ENCODE measurements at regions not wholly inside any gene's neighbourhood (a gene's known extent, or its start where the extent isn't known, plus 50 kb on each side); places are given as distances from the start of the nearest gene placed in this dataset.
A peak's percentile ranks its signal among the peaks of the same experiment; 100 is the strongest.

- H3K9ac ChIP-seq (ENCODE audit: low read length): no peak overlapping the region
- H2BK5ac ChIP-seq (ENCODE audit: low read depth, low read length, poor library complexity): peak overlapping the region; percentile 10
- H4K8ac ChIP-seq (ENCODE audit: low read depth, low read length): no peak overlapping the region
- peak overlapping the region; percentile 8 for H3K14ac ChIP-seq (ENCODE audit: low read length)
- no peak overlapping the region for H3K18ac ChIP-seq (ENCODE audit: low read length)
- no peak overlapping the region for H4K12ac ChIP-seq (ENCODE audit: low read depth, low read length)
- H4K91ac ChIP-seq (ENCODE audit: low read depth, low read length): peak overlapping the region; percentile 46
- H3K4me1 ChIP-seq (ENCODE audit: control insufficient read depth in 1 of 2, insufficient read depth in 2 of 2, low read length in 2 of 2): no peaks in the 10 kb centered on the region
- no peak overlapping the region for H3K4me2 ChIP-seq (ENCODE audit: low read length)
- no peaks in the 10 kb centered on the region for H3K27me3 ChIP-seq (ENCODE audit: insufficient read depth, low read length)
- peak overlapping the region; percentile 66 for H2AK5ac ChIP-seq (ENCODE audit: low read length)
- no peaks in the 10 kb centered on the region for H3K36me3 ChIP-seq (ENCODE audit: control insufficient read depth in 1 of 2, insufficient read depth in 2 of 2, low read length in 2 of 2)
- no peak overlapping the region for H3K4ac ChIP-seq (ENCODE audit: low read depth, low read length)
- no peak overlapping the region for H3K4me3 ChIP-seq (ENCODE audit: low read depth, low read length)
- peak overlapping the region; percentile 1 for H2BK12ac ChIP-seq (ENCODE audit: low read length)
- no peak overlapping the region for H3K27ac ChIP-seq (ENCODE audit: low read depth, low read length)
- no peak overlapping the region for H2AFZ ChIP-seq (ENCODE audit: insufficient read depth, low read length, poor library complexity)
- H3K79me1 ChIP-seq (ENCODE audit: low read length): peaks cover 5% of the 10 kb centered on the region
- no peaks in the 10 kb centered on the region for H3K9me3 ChIP-seq (ENCODE audit: insufficient read depth, low read depth, low read length)
- no CpG with 5 or more reads among the region's 10 CpGs for WGBS (ENCODE audit: extremely low coverage, insufficient coverage, insufficient read length)
- H3K23ac ChIP-seq (ENCODE audit: low read length): no peak overlapping the region
- no peaks in the 10 kb centered on the region for H3K79me2 ChIP-seq (ENCODE audit: control insufficient read depth, insufficient read depth, low read length, poor library complexity)
- no peak for DNase-seq
- peak overlapping the region; percentile 54 for H2BK120ac ChIP-seq (ENCODE audit: insufficient read depth, low read length, poor library complexity)
Observed at GRCh38 chr9:90098408-90098807, 493.6 kb downstream of the GADD45G start.

- no peak overlapping the region for H3K4me3 ChIP-seq (ENCODE audit: low read depth, low read length)
- no peak overlapping the region for H3K14ac ChIP-seq (ENCODE audit: low read length)
- H2BK5ac ChIP-seq (ENCODE audit: low read depth, low read length, poor library complexity): no peak overlapping the region
- H2AK5ac ChIP-seq (ENCODE audit: low read length): no peak overlapping the region
- no peak overlapping the region for H3K9ac ChIP-seq (ENCODE audit: low read length)
- H4K12ac ChIP-seq (ENCODE audit: low read depth, low read length): no peak overlapping the region
- H3K27ac ChIP-seq (ENCODE audit: low read depth, low read length): no peak overlapping the region
- no peaks in the 10 kb centered on the region for H3K4me1 ChIP-seq (ENCODE audit: control insufficient read depth in 1 of 2, insufficient read depth in 2 of 2, low read length in 2 of 2)
- WGBS (ENCODE audit: extremely low coverage, insufficient coverage, insufficient read length): 100% methylated on average over 2 of the region's 9 CpGs
- H4K8ac ChIP-seq (ENCODE audit: low read depth, low read length): no peak overlapping the region
- H3K79me1 ChIP-seq (ENCODE audit: low read length): peaks cover 5% of the 10 kb centered on the region
- H3K79me2 ChIP-seq (ENCODE audit: control insufficient read depth, insufficient read depth, low read length, poor library complexity): no peaks in the 10 kb centered on the region
- H3K4ac ChIP-seq (ENCODE audit: low read depth, low read length): no peak overlapping the region
- H3K4me2 ChIP-seq (ENCODE audit: low read length): no peak overlapping the region
- H3K27me3 ChIP-seq (ENCODE audit: insufficient read depth, low read length): no peaks in the 10 kb centered on the region
- H3K36me3 ChIP-seq (ENCODE audit: control insufficient read depth in 1 of 2, insufficient read depth in 2 of 2, low read length in 2 of 2): no peaks in the 10 kb centered on the region
- no peak overlapping the region for H2AFZ ChIP-seq (ENCODE audit: insufficient read depth, low read length, poor library complexity)
- H3K9me3 ChIP-seq (ENCODE audit: insufficient read depth, low read depth, low read length): no peaks in the 10 kb centered on the region
- no peak overlapping the region for H2BK120ac ChIP-seq (ENCODE audit: insufficient read depth, low read length, poor library complexity)
- no peak overlapping the region for H2BK12ac ChIP-seq (ENCODE audit: low read length)
- peak in 1 of 2 donors; percentile 41 for DNase-seq
- H4K91ac ChIP-seq (ENCODE audit: low read depth, low read length): no peak overlapping the region
- H3K18ac ChIP-seq (ENCODE audit: low read length): no peak overlapping the region
- H3K23ac ChIP-seq (ENCODE audit: low read length): peak overlapping the region; percentile 15
Observed at GRCh38 chr9:90099262-90099963, 494.6 kb downstream of the GADD45G start.

- WGBS (ENCODE audit: extremely low coverage, insufficient coverage, insufficient read length): no CpG with 5 or more reads among the region's 3 CpGs
- Histone ChIP-seq H3K4me3 (ENCODE audit: low read depth, low read length) (no peak overlapping the region), H2AK5ac (ENCODE audit: low read length) (no peak overlapping the region), H3K9ac (ENCODE audit: low read length) (no peak overlapping the region), H2BK5ac (ENCODE audit: low read depth, low read length, poor library complexity) (no peak overlapping the region), H3K79me2 (ENCODE audit: control insufficient read depth, insufficient read depth, low read length, poor library complexity) (no peaks in the 10 kb centered on the region), H2BK12ac (ENCODE audit: low read length) (peak overlapping the region; percentile 56), H3K4me1 (ENCODE audit: control insufficient read depth in 1 of 2, insufficient read depth in 2 of 2, low read length in 2 of 2) (no peaks in the 10 kb centered on the region), H3K4ac (ENCODE audit: low read depth, low read length) (no peak overlapping the region), H4K8ac (ENCODE audit: low read depth, low read length) (no peak overlapping the region), H2BK120ac (ENCODE audit: insufficient read depth, low read length, poor library complexity) (no peak overlapping the region), H4K12ac (ENCODE audit: low read depth, low read length) (no peak overlapping the region), H4K91ac (ENCODE audit: low read depth, low read length) (no peak overlapping the region), H3K14ac (ENCODE audit: low read length) (no peak overlapping the region), H3K27me3 (ENCODE audit: insufficient read depth, low read length) (no peaks in the 10 kb centered on the region), H3K27ac (ENCODE audit: low read depth, low read length) (no peak overlapping the region), H3K23ac (ENCODE audit: low read length) (no peak overlapping the region), H3K36me3 (ENCODE audit: control insufficient read depth in 1 of 2, insufficient read depth in 2 of 2, low read length in 2 of 2) (no peaks in the 10 kb centered on the region), H3K79me1 (ENCODE audit: low read length) (peaks cover 5% of the 10 kb centered on the region), H3K4me2 (ENCODE audit: low read length) (no peak overlapping the region), H3K18ac (ENCODE audit: low read length) (no peak overlapping the region), H2AFZ (ENCODE audit: insufficient read depth, low read length, poor library complexity) (no peak overlapping the region), H3K9me3 (ENCODE audit: insufficient read depth, low read depth, low read length) (peaks cover under 1% of the 10 kb centered on the region)
- no peak for DNase-seq
Observed at GRCh38 chr9:90100014-90100413, 495.2 kb downstream of the GADD45G start.

GRCh38 chr9:90102292-90102901 is 497.6 kb downstream of the GADD45G start:
- Histone ChIP-seq H3K14ac (ENCODE audit: low read length) (no peak overlapping the region), H3K23ac (ENCODE audit: low read length) (no peak overlapping the region), H3K18ac (ENCODE audit: low read length) (no peak overlapping the region), H3K4ac (ENCODE audit: low read depth, low read length) (no peak overlapping the region), H2AK5ac (ENCODE audit: low read length) (no peak overlapping the region), H4K91ac (ENCODE audit: low read depth, low read length) (no peak overlapping the region), H3K27me3 (ENCODE audit: insufficient read depth, low read length) (no peaks in the 10 kb centered on the region), H3K4me3 (ENCODE audit: low read depth, low read length) (no peak overlapping the region), H3K4me2 (ENCODE audit: low read length) (no peak overlapping the region), H3K79me2 (ENCODE audit: control insufficient read depth, insufficient read depth, low read length, poor library complexity) (no peaks in the 10 kb centered on the region), H2AFZ (ENCODE audit: insufficient read depth, low read length, poor library complexity) (no peak overlapping the region), H4K12ac (ENCODE audit: low read depth, low read length) (no peak overlapping the region), H3K9me3 (ENCODE audit: insufficient read depth, low read depth, low read length) (peaks cover 2% of the 10 kb centered on the region), H2BK120ac (ENCODE audit: insufficient read depth, low read length, poor library complexity) (no peak overlapping the region), H2BK12ac (ENCODE audit: low read length) (no peak overlapping the region), H3K79me1 (ENCODE audit: low read length) (peaks cover 5% of the 10 kb centered on the region), H4K8ac (ENCODE audit: low read depth, low read length) (no peak overlapping the region), H3K9ac (ENCODE audit: low read length) (no peak overlapping the region), H3K4me1 (ENCODE audit: control insufficient read depth in 1 of 2, insufficient read depth in 2 of 2, low read length in 2 of 2) (no peaks in the 10 kb centered on the region), H2BK5ac (ENCODE audit: low read depth, low read length, poor library complexity) (no peak overlapping the region), H3K36me3 (ENCODE audit: control insufficient read depth in 1 of 2, insufficient read depth in 2 of 2, low read length in 2 of 2) (no peaks in the 10 kb centered on the region), H3K27ac (ENCODE audit: low read depth, low read length) (no peak overlapping the region)
- peak; percentile 85 to 92 for DNase-seq
- WGBS (ENCODE audit: extremely low coverage, insufficient coverage, insufficient read length): no CpG with 5 or more reads among the region's 6 CpGs
